ENCODE measurements at regions not wholly inside any gene's neighbourhood (a gene's known extent, or its start where the extent isn't known, plus 50 kb on each side); places are given as distances from the start of the nearest gene placed in this dataset.
A peak's percentile ranks its signal among the peaks of the same experiment; 100 is the strongest.

- no peak for DNase-seq (ENCODE audit: insufficient read length, low spot score)
- FAIRE-seq, result no peak
- no peak for TF ChIP-seq CTCF (IDR thresholded peaks at IDR 0.05; ENCODE audit: insufficient read depth, missing control alignments)
Observed at GRCh38 chr10:78912361-78913218, 156.2 kb upstream of the ZMIZ1 start.

- DNase-seq (ENCODE audit: insufficient read length, low spot score) (peak; percentile 47), FAIRE-seq (no peak)
- TF ChIP-seq CTCF (IDR thresholded peaks at IDR 0.05; ENCODE audit: insufficient read depth, missing control alignments), result no peak
Observed at GRCh38 chr10:78913219-78914059, 155.3 kb upstream of the ZMIZ1 start.

DNA sequence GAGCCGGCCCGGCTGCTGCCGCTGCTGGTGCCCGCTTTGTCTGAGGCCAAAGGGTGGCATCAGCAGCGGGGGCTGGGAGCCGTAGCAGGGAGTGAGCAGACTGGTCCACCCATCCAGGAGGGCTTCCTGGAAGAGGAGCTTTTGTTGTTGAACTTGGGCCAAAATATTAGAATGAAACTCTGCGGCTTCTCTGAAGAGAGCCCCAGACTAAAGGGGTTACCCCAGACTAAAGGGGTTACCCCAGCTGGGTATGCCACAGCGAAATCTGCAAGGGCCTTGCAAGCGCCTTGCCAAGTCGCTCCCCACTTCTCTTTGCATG lies 154.7 kb upstream of the ZMIZ1 start:
- FAIRE-seq, result no peak
- no peak for TF ChIP-seq CTCF (IDR thresholded peaks at IDR 0.05; ENCODE audit: insufficient read depth, missing control alignments)

DNA sequence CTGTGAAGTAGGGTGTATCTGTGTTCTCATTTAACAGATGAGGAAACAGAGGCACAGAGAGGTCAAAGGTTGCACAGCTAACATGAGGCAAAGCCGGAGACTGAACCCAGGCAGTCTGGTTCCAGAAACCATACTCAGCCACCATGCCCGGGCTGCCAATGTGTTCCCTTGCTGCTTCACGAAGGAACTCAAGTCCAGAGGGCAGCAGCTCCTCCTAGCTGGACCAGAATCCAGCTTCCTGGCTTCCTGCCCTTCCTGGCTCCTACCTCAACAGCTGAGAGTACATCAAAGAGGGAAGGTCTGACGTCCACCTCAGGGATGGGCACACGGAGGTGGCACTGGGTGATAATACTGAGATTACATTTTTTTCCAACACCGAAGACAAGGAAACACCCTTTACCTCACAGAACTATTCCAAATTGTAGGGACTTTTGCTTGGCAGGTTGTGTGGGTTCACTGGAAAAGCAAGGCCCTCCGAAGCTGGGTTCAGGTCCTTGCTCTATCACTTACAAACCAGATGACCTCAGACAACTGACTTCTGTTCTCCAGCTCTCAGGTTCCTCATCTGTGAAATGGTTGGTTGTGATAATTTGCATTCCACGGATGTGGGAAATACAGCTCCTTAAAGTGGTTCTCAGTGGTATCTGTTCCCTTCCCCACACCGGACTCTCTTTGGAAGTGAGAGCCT lies 154.1 kb upstream of the ZMIZ1 start:
- FAIRE-seq (no peak), DNase-seq (ENCODE audit: insufficient read length, low spot score) (no peak)
- no peak for TF ChIP-seq CTCF (IDR thresholded peaks at IDR 0.05; ENCODE audit: insufficient read depth, missing control alignments)

More for the DNA sequence above, 154.7 kb upstream of the ZMIZ1 start:
- no peak for DNase-seq (ENCODE audit: insufficient read length, low spot score)

- TF ChIP-seq CTCF (IDR thresholded peaks at IDR 0.05; ENCODE audit: insufficient read depth, missing control alignments), result no peak
- FAIRE-seq (no peak), DNase-seq (ENCODE audit: insufficient read length, low spot score) (no peak)
Observed at GRCh38 chr10:78915190-78915518, 153.6 kb upstream of the ZMIZ1 start.

DNA sequence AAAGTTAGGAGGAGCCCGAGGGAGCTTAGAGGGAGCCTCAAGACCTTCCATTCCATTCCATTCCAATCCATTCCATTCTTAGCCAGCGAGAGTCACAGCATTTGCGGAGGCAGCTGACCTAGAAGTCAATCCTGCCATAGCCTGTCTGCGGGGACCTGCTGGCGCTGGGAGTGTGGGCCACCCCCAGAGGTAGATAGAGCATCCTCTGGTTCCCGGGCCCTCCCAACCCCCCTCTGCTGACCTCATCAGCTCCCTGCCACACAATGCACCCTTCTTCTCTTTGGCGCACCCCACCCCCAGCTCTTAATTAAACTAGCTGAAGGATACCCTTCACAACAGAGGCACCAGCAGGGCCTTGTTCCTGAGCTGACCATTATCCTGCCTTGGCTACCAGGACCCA lies 152.5 kb upstream of the ZMIZ1 start:
- DNase-seq (ENCODE audit: insufficient read length, low spot score) (no peak), FAIRE-seq (no peak)
- TF ChIP-seq CTCF (IDR thresholded peaks at IDR 0.05; ENCODE audit: insufficient read depth, missing control alignments), result no peak

All from D721Med (cell line).